HepG2 (cell line): ENCODE measurements at regions not wholly inside any gene's neighbourhood (a gene's known extent, or its start where the extent isn't known, plus 50 kb on each side); places are given as distances from the start of the nearest gene placed in this dataset.

ENCODE experiments used
- CENPX ChIP-seq: sonication (generic); formaldehyde crosslinking; IDR thresholded peaks from 2 replicates; pipeline ENCODE4 v1.9.0; 2021; ENCODE audit warnings: mild to moderate bottlenecking, missing genetic modification reagents, moderate library complexity
- DR1 ChIP-seq: sonication (generic); formaldehyde crosslinking; IDR thresholded peaks from 2 replicates; pipeline ENCODE4 v1.8.0; 2021; ENCODE audit warnings: mild to moderate bottlenecking, missing genetic modification reagents, inconsistent platforms
- FIP1L1 ChIP-seq: fragments of 200-400 bp; formaldehyde crosslinking; IDR thresholded peaks from 2 replicates; pipeline ENCODE4 v1.6.1; 2018; ENCODE audit warnings: low read depth, mild to moderate bottlenecking, low read length, moderate library complexity, borderline replicate concordance; ENCODE audit not compliant: insufficient read depth
- FOXP1 ChIP-seq, 2 experiments: fragments of 450-650 bp in 1 of 2; IDR thresholded peaks; 2 replicates each; pipeline ENCODE4 v1.6.1; 2017 to 2018; ENCODE audit warnings: antibody characterized with exemption in 1 of 2
- NFIB ChIP-seq: sonication (generic); formaldehyde crosslinking; IDR thresholded peaks from 2 replicates; pipeline ENCODE4 v1.9.0; 2021; ENCODE audit warnings: missing genetic modification reagents, mild to moderate bottlenecking, borderline replicate concordance
- SALL1 ChIP-seq: sonication (generic); formaldehyde crosslinking; IDR thresholded peaks from 2 replicates; pipeline ENCODE4 v1.8.0; 2022; ENCODE audit warnings: mild to moderate bottlenecking, missing genetic modification reagents
- SP4 ChIP-seq: sonication (generic); formaldehyde crosslinking; IDR thresholded peaks from 2 replicates; pipeline ENCODE4 v1.8.1; 2023; ENCODE audit warnings: mild to moderate bottlenecking, missing genetic modification reagents
- STAT5B ChIP-seq: sonication (generic); formaldehyde crosslinking; IDR thresholded peaks from 2 replicates; pipeline ENCODE4 v1.4.0; 2020; ENCODE audit warnings: missing genetic modification reagents
- TP53 ChIP-seq: sonication (generic); formaldehyde crosslinking; conservative IDR thresholded peaks from 2 replicates; pipeline ENCODE4 v1.4.0; 2020; ENCODE audit warnings: missing genetic modification reagents
- U2AF1 ChIP-seq: fragments of 200-400 bp; formaldehyde crosslinking; optimal IDR thresholded peaks from 2 replicates; pipeline ENCODE3; 2017; ENCODE audit warnings: mild to moderate bottlenecking, low read depth, low read length
- ZSCAN21 ChIP-seq: sonication (generic); formaldehyde crosslinking; IDR thresholded peaks from 2 replicates; pipeline ENCODE4 v1.8.0; 2022; ENCODE audit warnings: mild to moderate bottlenecking, missing genetic modification reagents, moderate library complexity, borderline replicate concordance
- TF ChIP-seq, protein P1 (sequence below): sonication (generic); formaldehyde crosslinking; IDR thresholded peaks from 2 replicates; pipeline ENCODE4; 2020; ENCODE audit warnings: missing genetic modification reagents, mild to moderate bottlenecking, borderline replicate concordance
- TF ChIP-seq, protein P2 (sequence below): sonication (generic); formaldehyde crosslinking; IDR thresholded peaks from 2 replicates; pipeline ENCODE4 v1.9.0; 2021; ENCODE audit warnings: missing genetic modification reagents, borderline replicate concordance
- TF ChIP-seq, protein P3 (sequence below): IDR thresholded peaks from 2 replicates; pipeline ENCODE4 v1.6.1; 2018; ENCODE audit warnings: missing genetic modification reagents, mild to moderate bottlenecking, missing compliant biosample characterization
- TF ChIP-seq, protein P4 (sequence below): IDR thresholded peaks from 2 replicates; pipeline ENCODE4 v1.6.1; 2012; ENCODE audit warnings: inconsistent platforms
- TF ChIP-seq, protein P5 (sequence below), 2 experiments: sonication (generic) in 1 of 2; formaldehyde crosslinking in 1 of 2; IDR thresholded peaks; 2 replicates each; pipeline versions ENCODE4 v1.5.1 to v1.6.1; 2011 to 2020; ENCODE audit warnings: borderline replicate concordance in 1 of 2, low read depth in 1 of 2, low read length in 1 of 2, mild to moderate bottlenecking in 1 of 2, missing genetic modification reagents in 1 of 2, moderate library complexity in 1 of 2
- TF ChIP-seq, protein P6 (sequence below): sonication (generic); formaldehyde crosslinking; IDR thresholded peaks from 2 replicates; pipeline ENCODE4 v1.8.0; 2022; ENCODE audit warnings: low read depth, missing genetic modification reagents

DNA sequence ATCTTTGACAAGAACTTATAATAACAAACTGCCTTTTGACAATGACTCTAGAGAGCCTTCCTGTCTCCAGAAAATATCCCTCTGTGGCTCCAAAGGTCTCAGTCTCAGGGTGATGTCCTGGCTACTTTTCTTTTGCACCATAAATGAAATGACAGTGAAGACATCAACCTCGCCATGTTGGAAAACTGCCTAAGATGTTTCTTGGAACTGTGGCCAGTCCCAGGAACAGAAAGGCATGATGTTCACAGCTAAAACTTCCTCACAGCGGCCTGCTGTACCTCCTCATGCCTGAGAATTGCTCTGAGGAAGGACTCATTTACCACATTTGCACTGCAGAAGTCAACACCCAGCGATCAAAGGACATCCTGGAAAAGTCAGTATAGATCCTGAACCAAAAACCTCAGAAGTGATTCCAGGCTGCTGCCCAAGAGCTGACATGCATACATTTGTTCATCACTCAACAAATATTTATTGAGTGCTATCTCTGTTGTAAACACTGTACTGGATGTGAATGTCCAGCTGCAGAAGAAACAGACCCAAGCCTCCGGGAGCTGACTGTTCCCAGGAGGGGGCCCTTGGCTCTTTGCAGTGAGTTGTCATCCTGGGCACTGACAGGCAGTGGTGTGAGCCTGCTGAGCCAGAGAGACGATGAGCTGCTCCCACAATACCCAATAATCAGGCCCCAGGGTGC, 64.3 kb upstream of the ACSL3 start (continued):
- TF ChIP-seq, protein P1, sequence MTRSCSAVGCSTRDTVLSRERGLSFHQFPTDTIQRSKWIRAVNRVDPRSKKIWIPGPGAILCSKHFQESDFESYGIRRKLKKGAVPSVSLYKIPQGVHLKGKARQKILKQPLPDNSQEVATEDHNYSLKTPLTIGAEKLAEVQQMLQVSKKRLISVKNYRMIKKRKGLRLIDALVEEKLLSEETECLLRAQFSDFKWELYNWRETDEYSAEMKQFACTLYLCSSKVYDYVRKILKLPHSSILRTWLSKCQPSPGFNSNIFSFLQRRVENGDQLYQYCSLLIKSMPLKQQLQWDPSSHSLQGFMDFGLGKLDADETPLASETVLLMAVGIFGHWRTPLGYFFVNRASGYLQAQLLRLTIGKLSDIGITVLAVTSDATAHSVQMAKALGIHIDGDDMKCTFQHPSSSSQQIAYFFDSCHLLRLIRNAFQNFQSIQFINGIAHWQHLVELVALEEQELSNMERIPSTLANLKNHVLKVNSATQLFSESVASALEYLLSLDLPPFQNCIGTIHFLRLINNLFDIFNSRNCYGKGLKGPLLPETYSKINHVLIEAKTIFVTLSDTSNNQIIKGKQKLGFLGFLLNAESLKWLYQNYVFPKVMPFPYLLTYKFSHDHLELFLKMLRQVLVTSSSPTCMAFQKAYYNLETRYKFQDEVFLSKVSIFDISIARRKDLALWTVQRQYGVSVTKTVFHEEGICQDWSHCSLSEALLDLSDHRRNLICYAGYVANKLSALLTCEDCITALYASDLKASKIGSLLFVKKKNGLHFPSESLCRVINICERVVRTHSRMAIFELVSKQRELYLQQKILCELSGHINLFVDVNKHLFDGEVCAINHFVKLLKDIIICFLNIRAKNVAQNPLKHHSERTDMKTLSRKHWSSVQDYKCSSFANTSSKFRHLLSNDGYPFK (CRISPR knock-in tag): 0 out of 2 replicates have a peak, but pooled peaks have one; percentile 23
- TF ChIP-seq DR1 (CRISPR knock-in tag): no peak
- TF ChIP-seq U2AF1: no peak
- TF ChIP-seq STAT5B (CRISPR knock-in tag): peak; percentile 20; the same call in 1 of the 2 replicates
- TF ChIP-seq, protein P2, sequence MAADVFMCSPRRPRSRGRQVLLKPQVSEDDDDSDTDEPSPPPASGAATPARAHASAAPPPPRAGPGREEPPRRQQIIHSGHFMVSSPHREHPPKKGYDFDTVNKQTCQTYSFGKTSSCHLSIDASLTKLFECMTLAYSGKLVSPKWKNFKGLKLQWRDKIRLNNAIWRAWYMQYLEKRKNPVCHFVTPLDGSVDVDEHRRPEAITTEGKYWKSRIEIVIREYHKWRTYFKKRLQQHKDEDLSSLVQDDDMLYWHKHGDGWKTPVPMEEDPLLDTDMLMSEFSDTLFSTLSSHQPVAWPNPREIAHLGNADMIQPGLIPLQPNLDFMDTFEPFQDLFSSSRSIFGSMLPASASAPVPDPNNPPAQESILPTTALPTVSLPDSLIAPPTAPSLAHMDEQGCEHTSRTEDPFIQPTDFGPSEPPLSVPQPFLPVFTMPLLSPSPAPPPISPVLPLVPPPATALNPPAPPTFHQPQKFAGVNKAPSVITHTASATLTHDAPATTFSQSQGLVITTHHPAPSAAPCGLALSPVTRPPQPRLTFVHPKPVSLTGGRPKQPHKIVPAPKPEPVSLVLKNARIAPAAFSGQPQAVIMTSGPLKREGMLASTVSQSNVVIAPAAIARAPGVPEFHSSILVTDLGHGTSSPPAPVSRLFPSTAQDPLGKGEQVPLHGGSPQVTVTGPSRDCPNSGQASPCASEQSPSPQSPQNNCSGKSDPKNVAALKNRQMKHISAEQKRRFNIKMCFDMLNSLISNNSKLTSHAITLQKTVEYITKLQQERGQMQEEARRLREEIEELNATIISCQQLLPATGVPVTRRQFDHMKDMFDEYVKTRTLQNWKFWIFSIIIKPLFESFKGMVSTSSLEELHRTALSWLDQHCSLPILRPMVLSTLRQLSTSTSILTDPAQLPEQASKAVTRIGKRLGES (CRISPR knock-in tag): peak; percentile 67; the same call in 1 of the 2 replicates
- peak; percentile 99 for TF ChIP-seq SALL1 (CRISPR knock-in tag)
- TF ChIP-seq, protein P3, sequence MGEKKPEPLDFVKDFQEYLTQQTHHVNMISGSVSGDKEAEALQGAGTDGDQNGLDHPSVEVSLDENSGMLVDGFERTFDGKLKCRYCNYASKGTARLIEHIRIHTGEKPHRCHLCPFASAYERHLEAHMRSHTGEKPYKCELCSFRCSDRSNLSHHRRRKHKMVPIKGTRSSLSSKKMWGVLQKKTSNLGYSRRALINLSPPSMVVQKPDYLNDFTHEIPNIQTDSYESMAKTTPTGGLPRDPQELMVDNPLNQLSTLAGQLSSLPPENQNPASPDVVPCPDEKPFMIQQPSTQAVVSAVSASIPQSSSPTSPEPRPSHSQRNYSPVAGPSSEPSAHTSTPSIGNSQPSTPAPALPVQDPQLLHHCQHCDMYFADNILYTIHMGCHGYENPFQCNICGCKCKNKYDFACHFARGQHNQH: peak; percentile 98
- TF ChIP-seq, protein P4, sequence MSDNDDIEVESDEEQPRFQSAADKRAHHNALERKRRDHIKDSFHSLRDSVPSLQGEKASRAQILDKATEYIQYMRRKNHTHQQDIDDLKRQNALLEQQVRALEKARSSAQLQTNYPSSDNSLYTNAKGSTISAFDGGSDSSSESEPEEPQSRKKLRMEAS: peak; percentile 84
- TF ChIP-seq, protein P5, sequence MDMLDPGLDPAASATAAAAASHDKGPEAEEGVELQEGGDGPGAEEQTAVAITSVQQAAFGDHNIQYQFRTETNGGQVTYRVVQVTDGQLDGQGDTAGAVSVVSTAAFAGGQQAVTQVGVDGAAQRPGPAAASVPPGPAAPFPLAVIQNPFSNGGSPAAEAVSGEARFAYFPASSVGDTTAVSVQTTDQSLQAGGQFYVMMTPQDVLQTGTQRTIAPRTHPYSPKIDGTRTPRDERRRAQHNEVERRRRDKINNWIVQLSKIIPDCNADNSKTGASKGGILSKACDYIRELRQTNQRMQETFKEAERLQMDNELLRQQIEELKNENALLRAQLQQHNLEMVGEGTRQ (IDR thresholded peaks at IDR 0.05; ENCODE audit: low read depth, low read length): no peak
- TF ChIP-seq, protein P5 (CRISPR knock-in tag; IDR thresholded peaks at IDR 0.05; ENCODE audit: borderline replicate concordance): no peak
- TF ChIP-seq FOXP1 (IDR thresholded peaks at IDR 0.05): peak; percentile 99
- peak; percentile 99 for TF ChIP-seq FOXP1 (CRISPR knock-in tag; IDR thresholded peaks at IDR 0.05)
- TF ChIP-seq ZSCAN21 (CRISPR knock-in tag): peak; percentile 92
- TF ChIP-seq NFIB (CRISPR knock-in tag): no peak
- 0 out of 2 replicates have a peak, but pooled peaks have one; percentile 35 for TF ChIP-seq SP4 (CRISPR knock-in tag)
- TF ChIP-seq, protein P6, sequence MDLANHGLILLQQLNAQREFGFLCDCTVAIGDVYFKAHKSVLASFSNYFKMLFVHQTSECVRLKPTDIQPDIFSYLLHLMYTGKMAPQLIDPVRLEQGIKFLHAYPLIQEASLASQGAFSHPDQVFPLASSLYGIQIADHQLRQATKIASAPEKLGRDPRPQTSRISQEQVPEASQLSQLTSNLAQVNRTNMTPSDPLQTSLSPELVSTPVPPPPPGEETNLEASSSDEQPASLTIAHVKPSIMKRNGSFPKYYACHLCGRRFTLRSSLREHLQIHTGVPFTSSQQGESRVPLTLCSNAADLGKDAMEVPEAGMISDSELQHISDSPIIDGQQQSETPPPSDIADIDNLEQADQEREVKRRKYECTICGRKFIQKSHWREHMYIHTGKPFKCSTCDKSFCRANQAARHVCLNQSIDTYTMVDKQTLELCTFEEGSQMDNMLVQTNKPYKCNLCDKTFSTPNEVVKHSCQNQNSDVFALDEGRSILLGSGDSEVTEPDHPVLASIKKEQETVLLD (CRISPR knock-in tag): 0 out of 2 replicates have a peak, but pooled peaks have one; percentile 26
- TF ChIP-seq CENPX (CRISPR knock-in tag): no peak
- TF ChIP-seq TP53 (CRISPR knock-in tag): no peak; the same call in 1 of the 2 replicates
- no peak for TF ChIP-seq FIP1L1
